ENCODE measurements at regions not wholly inside any gene's neighbourhood (a gene's known extent, or its start where the extent isn't known, plus 50 kb on each side); places are given as distances from the start of the nearest gene placed in this dataset.

DNA sequence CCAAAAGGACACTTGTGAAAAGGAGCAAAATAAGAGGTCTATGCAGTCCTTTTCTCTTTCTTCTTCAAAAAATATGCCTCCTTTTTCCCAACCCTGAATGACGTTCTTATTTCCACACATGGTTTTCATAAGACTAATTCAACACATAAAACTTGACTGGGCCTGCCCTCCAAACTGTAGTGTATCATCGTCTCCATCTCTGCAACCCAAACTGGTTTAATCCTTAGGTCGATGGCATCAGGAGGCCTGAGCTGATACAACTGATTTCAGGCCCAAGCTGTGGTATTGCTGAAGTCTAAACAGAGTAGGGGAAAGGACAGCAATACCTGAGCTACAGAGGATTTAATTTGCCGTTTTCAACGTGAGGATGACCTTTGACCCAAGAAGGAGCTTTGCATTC is 130.0 kb upstream of the MTNR1B start:
- Histone ChIP-seq H3K27ac (no peak overlapping the region), H3K4me3 (no peak overlapping the region), H3K4me1 (ENCODE audit: insufficient read depth) (no peaks in the 10 kb centered on the region), H3K9me3 (no peaks in the 10 kb centered on the region), H3K27me3 (no peaks in the 10 kb centered on the region), H3K36me3 (no peaks in the 10 kb centered on the region)
- no peak for DNase-seq
- 64% methylated on average over 5 of the region's 5 CpGs for WGBS, 3 donors
- intact Hi-C loops (cut with DNase I), result no loop called here
- TF ChIP-seq, protein P1, sequence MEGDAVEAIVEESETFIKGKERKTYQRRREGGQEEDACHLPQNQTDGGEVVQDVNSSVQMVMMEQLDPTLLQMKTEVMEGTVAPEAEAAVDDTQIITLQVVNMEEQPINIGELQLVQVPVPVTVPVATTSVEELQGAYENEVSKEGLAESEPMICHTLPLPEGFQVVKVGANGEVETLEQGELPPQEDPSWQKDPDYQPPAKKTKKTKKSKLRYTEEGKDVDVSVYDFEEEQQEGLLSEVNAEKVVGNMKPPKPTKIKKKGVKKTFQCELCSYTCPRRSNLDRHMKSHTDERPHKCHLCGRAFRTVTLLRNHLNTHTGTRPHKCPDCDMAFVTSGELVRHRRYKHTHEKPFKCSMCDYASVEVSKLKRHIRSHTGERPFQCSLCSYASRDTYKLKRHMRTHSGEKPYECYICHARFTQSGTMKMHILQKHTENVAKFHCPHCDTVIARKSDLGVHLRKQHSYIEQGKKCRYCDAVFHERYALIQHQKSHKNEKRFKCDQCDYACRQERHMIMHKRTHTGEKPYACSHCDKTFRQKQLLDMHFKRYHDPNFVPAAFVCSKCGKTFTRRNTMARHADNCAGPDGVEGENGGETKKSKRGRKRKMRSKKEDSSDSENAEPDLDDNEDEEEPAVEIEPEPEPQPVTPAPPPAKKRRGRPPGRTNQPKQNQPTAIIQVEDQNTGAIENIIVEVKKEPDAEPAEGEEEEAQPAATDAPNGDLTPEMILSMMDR (IDR thresholded peaks at IDR 0.05), result no peak
- no peak for TF ChIP-seq EP300 (IDR thresholded peaks at IDR 0.05)
- no peak for TF ChIP-seq POLR2A (IDR thresholded peaks at IDR 0.05)

DNA sequence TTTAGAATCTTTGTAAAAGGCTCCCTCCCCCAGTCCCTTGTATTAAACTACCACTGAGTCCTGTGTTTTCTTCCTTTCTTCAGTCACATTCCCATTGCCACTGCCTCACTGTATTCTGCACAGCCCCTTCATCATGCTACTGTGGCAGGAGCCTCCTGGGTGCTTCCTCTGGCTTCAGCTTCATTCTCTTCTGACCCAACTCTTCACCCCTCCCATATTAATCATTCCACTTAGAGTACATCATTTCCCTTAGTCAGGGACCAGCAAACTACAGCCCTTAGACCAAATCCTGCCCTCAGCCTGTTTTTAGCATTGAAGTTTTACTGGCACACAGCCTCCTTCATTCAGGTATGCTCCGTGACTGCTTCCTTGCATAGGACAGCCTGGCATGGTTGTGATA is 127.7 kb upstream of the MTNR1B start:
- DNase-seq, result no peak
- Histone ChIP-seq H3K9me3 (no peaks in the 10 kb centered on the region), H3K36me3 (no peaks in the 10 kb centered on the region), H3K27me3 (no peaks in the 10 kb centered on the region), H3K4me1 (ENCODE audit: insufficient read depth) (no peaks in the 10 kb centered on the region), H3K4me3 (no peak overlapping the region), H3K27ac (no peak overlapping the region)
- TF ChIP-seq POLR2A (IDR thresholded peaks at IDR 0.05) (no peak), EP300 (IDR thresholded peaks at IDR 0.05) (no peak)
- TF ChIP-seq, protein P1 (IDR thresholded peaks at IDR 0.05), result no peak
- intact Hi-C loops (cut with DNase I), result no loop called here
- 94 to 96% (median 95%) methylated on average over 1 of the region's 1 CpG for WGBS, 3 donors

DNA sequence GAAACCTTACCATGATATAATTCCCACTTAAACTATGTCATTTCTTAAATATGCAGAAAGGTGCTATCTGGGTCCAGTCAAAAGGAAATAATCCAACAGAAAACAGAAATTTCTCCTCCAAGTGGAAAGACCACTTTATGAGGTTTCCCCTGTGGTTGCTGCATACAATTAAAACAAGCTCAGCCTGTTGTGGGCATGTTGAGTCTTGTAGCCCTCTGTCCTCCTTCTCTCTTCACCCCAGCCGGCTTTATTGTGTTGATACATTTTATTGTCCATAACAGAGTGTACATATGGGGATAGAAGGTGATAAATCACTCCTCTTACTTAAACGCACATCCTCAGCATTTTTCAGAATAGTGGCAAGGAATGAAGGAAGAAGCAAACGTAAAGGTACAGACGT is 126.0 kb upstream of the MTNR1B start:
- Histone ChIP-seq H3K4me3 (no peak overlapping the region), H3K9me3 (no peaks in the 10 kb centered on the region), H3K27ac (no peak overlapping the region), H3K27me3 (no peaks in the 10 kb centered on the region), H3K4me1 (ENCODE audit: insufficient read depth) (no peaks in the 10 kb centered on the region), H3K36me3 (no peaks in the 10 kb centered on the region)
- intact Hi-C loops (cut with DNase I), result no loop called here
- WGBS, 3 donors, result 59 to 72% (median 66%) methylated on average over 4 of the region's 4 CpGs
- TF ChIP-seq, protein P1 (IDR thresholded peaks at IDR 0.05), result no peak
- TF ChIP-seq EP300 (IDR thresholded peaks at IDR 0.05), result no peak
- DNase-seq, result no peak

DNA sequence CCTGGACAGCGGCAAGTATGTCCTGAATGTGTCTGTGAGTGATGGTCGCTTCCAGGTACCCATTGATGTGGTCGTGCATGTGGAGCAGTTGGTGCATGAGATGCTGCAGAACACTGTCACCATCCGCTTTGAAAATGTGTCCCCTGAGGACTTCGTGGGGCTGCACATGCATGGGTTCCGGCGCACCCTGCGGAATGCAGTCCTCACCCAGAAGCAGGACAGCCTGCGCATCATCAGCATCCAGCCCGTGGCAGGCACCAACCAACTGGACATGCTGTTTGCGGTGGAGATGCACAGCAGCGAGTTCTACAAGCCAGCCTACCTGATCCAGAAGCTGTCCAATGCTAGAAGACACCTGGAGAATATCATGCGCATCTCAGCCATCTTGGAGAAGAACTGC is 125.3 kb upstream of the MTNR1B start:
- H3K4me1 ChIP-seq (ENCODE audit: insufficient read depth), result no peaks in the 10 kb centered on the region
- TF ChIP-seq EP300 (IDR thresholded peaks at IDR 0.05), result no peak
- TF ChIP-seq, protein P1 (IDR thresholded peaks at IDR 0.05), result no peak
- TF ChIP-seq POLR2A (IDR thresholded peaks at IDR 0.05), result no peak
- H3K27ac ChIP-seq, result no peak overlapping the region
- H3K36me3 ChIP-seq, result no peaks in the 10 kb centered on the region
- H3K27me3 ChIP-seq, result no peaks in the 10 kb centered on the region
- intact Hi-C loops (cut with DNase I), result no loop called here
- WGBS, 3 donors, result 92 to 93% (median 92%) methylated on average over 13 of the region's 13 CpGs
- no peak overlapping the region for H3K4me3 ChIP-seq
- DNase-seq, result no peak
- H3K9me3 ChIP-seq, result no peaks in the 10 kb centered on the region

DNA sequence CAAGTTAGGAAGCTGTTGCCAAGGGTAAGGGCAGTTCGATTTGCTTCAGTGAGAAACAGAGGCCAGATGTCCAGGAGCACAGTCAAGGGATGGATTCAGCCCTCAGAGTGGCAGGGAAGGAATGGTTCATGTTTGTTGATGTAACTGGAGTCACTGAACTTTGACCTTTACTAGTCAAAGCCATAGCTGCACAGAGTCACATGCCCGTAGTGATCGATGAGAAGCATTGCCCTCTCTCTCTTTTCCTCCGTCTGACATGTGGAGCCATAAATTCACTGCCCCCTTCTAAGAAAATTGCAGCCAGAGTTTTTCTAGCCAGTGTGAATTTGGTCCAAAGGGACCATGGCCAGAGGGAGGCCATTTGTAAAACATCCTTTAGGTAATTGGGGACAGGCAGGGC is 124.1 kb upstream of the MTNR1B start:
- WGBS, 3 donors, result 68 to 76% (median 71%) methylated on average over 4 of the region's 4 CpGs
- Histone ChIP-seq H3K36me3 (no peaks in the 10 kb centered on the region), H3K4me1 (ENCODE audit: insufficient read depth) (no peaks in the 10 kb centered on the region), H3K9me3 (no peaks in the 10 kb centered on the region), H3K4me3 (no peak overlapping the region), H3K27me3 (no peaks in the 10 kb centered on the region), H3K27ac (no peak overlapping the region)
- TF ChIP-seq EP300 (IDR thresholded peaks at IDR 0.05) (no peak), POLR2A (IDR thresholded peaks at IDR 0.05) (no peak)
- TF ChIP-seq, protein P1 (IDR thresholded peaks at IDR 0.05), result no peak
- no peak for DNase-seq
- intact Hi-C loops (cut with DNase I), result no loop called here
